KMS-11 (cell line): ENCODE measurements at regions not wholly inside any gene's neighbourhood (a gene's known extent, or its start where the extent isn't known, plus 50 kb on each side); places are given as distances from the start of the nearest gene placed in this dataset.

Experiments
- H2AFZ ChIP-seq: fragments of 200-600 bp; sonication (generic); 2 replicates; pipeline ENCODE4 v1.6.1; 2016; ENCODE audit warnings: antibody characterized with exemption, mixed run types, low read depth
- H3K27ac ChIP-seq: fragments of 200-600 bp; sonication (generic); 2 replicates; pipeline ENCODE4 v1.6.1; 2016; ENCODE audit warnings: mild to moderate bottlenecking, mixed run types
- H3K27me3 ChIP-seq: fragments of 200-600 bp; sonication (generic); 2 replicates; pipeline ENCODE4 v1.6.1; 2017; ENCODE audit warnings: mild to moderate bottlenecking, low read depth, mixed run types, moderate library complexity; ENCODE audit not compliant: insufficient read depth
- H3K36me3 ChIP-seq: fragments of 200-600 bp; sonication (generic); 2 replicates; pipeline ENCODE4 v1.6.1; 2017; ENCODE audit warnings: mild to moderate bottlenecking, mixed run types; ENCODE audit not compliant: insufficient read depth
- H3K4me1 ChIP-seq: fragments of 200-600 bp; sonication (generic); 2 replicates; pipeline ENCODE4 v1.6.1; 2016; ENCODE audit warnings: mild to moderate bottlenecking, low read depth, mixed run types; ENCODE audit not compliant: poor library complexity, severe bottlenecking
- H3K4me2 ChIP-seq: fragments of 200-600 bp; sonication (generic); 2 replicates; pipeline ENCODE4 v1.7.0; 2016; ENCODE audit warnings: mild to moderate bottlenecking, mixed run types
- H3K4me3 ChIP-seq: fragments of 200-600 bp; sonication (generic); IDR thresholded peaks from 2 replicates; pipeline ENCODE4 v1.6.1; 2017; ENCODE audit warnings: low read depth, low read length, mixed read lengths; ENCODE audit not compliant: insufficient read depth
- H3K79me2 ChIP-seq: fragments of 200-600 bp; sonication (generic); 2 replicates; pipeline ENCODE4 v1.6.1; 2016; ENCODE audit warnings: low read depth, mixed run types; ENCODE audit not compliant: insufficient read depth
- H3K9ac ChIP-seq: fragments of 200-600 bp; sonication (generic); 2 replicates; pipeline ENCODE4 v1.6.1; 2016; ENCODE audit warnings: mild to moderate bottlenecking, mixed run types
- H4K20me1 ChIP-seq: fragments of 200-600 bp; sonication (generic); 2 replicates; pipeline ENCODE4 v1.6.1; 2016; ENCODE audit warnings: mild to moderate bottlenecking, mixed run types; ENCODE audit not compliant: insufficient read depth
- TF ChIP-seq, protein P1 (sequence below): fragments of 200-600 bp; sonication (generic); conservative IDR thresholded peaks from 2 replicates; pipeline ENCODE4 v1.6.1; 2017; ENCODE audit warnings: low read depth, mild to moderate bottlenecking, antibody characterized with exemption, low read length, moderate library complexity, mixed read lengths

DNA sequence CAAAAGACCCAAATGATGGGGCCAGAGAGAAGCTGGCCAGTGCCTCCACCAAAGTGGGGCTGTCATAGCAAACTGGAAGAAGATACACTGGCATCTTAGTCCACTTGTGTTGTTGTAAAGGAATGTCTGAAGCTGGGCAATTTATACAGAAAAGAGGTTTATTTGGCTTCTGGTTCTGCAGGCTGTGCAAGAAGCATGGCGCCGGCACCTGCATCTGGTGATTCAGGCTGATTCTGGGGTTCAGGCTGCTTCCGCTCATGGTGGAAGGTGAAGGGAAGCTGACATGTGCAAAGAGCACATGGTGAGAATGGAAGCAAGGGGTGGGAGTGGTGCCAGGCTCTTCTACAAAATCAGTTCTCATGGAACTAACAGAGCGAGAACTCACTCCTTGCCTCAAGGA, 135.9 kb upstream of the TWIST2 start:
- no peaks in the 10 kb centered on the region for H3K4me1 ChIP-seq
- H3K4me2 ChIP-seq: no peak overlapping the region
- no peaks in the 10 kb centered on the region for H4K20me1 ChIP-seq
- no peaks in the 10 kb centered on the region for H3K36me3 ChIP-seq
- no peaks in the 10 kb centered on the region for H3K27me3 ChIP-seq
- H3K4me3 ChIP-seq: no peak overlapping the region
- H3K27ac ChIP-seq: no peak overlapping the region
- H3K9ac ChIP-seq: no peak overlapping the region
- H2AFZ ChIP-seq: no peak overlapping the region
- no peaks in the 10 kb centered on the region for H3K79me2 ChIP-seq
- TF ChIP-seq, protein P1, sequence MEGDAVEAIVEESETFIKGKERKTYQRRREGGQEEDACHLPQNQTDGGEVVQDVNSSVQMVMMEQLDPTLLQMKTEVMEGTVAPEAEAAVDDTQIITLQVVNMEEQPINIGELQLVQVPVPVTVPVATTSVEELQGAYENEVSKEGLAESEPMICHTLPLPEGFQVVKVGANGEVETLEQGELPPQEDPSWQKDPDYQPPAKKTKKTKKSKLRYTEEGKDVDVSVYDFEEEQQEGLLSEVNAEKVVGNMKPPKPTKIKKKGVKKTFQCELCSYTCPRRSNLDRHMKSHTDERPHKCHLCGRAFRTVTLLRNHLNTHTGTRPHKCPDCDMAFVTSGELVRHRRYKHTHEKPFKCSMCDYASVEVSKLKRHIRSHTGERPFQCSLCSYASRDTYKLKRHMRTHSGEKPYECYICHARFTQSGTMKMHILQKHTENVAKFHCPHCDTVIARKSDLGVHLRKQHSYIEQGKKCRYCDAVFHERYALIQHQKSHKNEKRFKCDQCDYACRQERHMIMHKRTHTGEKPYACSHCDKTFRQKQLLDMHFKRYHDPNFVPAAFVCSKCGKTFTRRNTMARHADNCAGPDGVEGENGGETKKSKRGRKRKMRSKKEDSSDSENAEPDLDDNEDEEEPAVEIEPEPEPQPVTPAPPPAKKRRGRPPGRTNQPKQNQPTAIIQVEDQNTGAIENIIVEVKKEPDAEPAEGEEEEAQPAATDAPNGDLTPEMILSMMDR: no peak

DNA sequence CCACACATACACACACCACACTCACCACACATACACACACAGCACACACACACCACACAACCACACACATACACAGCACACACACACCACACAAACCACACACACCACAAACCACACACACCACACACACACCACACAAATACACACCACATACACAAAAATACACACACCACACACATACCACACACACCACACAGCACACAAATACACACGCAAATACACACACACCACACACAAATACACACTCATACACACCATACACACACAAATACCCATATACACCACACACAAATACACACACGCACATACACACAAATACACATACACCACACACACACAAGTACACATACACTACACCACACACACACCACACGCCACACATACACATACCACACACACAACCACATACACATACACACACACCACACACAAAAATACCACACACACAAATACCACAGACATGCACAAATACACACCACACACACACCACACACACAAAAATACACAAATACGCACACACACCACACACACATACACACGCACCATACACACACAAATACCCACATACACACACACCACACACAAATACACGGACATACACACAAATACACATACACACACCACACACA, 134.6 kb upstream of the TWIST2 start:
- Histone ChIP-seq H3K79me2 (no peaks in the 10 kb centered on the region), H2AFZ (no peak overlapping the region), H3K36me3 (no peaks in the 10 kb centered on the region), H4K20me1 (no peaks in the 10 kb centered on the region), H3K27me3 (no peaks in the 10 kb centered on the region), H3K4me3 (no peak overlapping the region), H3K9ac (no peak overlapping the region), H3K4me2 (no peak overlapping the region), H3K4me1 (no peaks in the 10 kb centered on the region), H3K27ac (no peak overlapping the region)
- TF ChIP-seq, protein P1: no peak

DNA sequence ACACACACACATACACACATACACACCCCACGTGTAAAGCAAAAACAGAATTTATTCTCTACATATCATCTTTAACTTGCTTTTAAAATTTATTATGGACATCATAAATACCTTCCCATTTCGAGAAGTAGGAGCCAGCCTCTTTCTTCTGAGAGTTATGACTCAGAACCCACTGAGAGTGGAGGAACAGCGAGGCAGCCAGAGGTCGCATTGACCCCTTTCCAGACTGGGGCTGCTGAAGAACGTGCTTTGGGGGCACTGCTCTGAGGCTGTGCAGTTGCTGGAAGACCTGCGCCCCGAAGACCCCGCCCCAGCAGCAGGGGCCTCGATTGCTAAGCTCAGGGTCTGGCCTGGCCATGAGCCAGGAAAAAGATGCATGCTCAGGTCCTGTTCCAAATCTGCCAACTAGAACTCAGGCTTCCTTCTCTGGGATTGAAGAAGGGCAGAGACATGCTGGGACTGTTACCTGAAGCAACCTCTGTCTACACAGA, 133.8 kb upstream of the TWIST2 start:
- H3K4me3 ChIP-seq: no peak overlapping the region
- H3K4me2 ChIP-seq: no peak overlapping the region
- H3K27ac ChIP-seq: no peak overlapping the region
- TF ChIP-seq, protein P1: no peak
- no peaks in the 10 kb centered on the region for H3K27me3 ChIP-seq
- H3K4me1 ChIP-seq: no peaks in the 10 kb centered on the region
- H3K79me2 ChIP-seq: no peaks in the 10 kb centered on the region
- no peak overlapping the region for H2AFZ ChIP-seq
- H3K36me3 ChIP-seq: no peaks in the 10 kb centered on the region
- H3K9ac ChIP-seq: no peak overlapping the region
- H4K20me1 ChIP-seq: no peaks in the 10 kb centered on the region

DNA sequence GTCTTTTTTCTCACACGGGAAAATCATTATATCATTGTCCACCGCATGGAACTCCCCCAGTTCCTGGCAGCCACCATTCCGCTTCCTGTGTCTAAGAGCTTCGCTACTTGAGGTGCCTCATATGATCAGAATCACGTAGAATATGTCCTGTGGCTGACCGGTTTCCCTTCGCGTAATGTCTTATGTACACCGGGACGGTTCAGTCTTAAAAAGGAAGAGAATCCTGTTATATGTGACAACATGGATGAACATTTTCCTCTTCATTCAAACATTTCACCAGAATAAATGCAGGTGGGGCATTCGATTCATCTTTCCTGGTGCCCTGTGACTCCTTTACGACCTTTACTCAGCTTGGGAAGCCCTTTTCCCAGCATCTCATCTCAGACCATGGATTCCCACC, 131.7 kb upstream of the TWIST2 start:
- H3K79me2 ChIP-seq: no peaks in the 10 kb centered on the region
- H3K9ac ChIP-seq: no peak overlapping the region
- H3K4me2 ChIP-seq: no peak overlapping the region
- H3K36me3 ChIP-seq: no peaks in the 10 kb centered on the region
- no peak overlapping the region for H3K27ac ChIP-seq
- H3K4me1 ChIP-seq: no peaks in the 10 kb centered on the region
- H3K4me3 ChIP-seq: no peak overlapping the region
- no peaks in the 10 kb centered on the region for H4K20me1 ChIP-seq
- no peak overlapping the region for H2AFZ ChIP-seq
- no peaks in the 10 kb centered on the region for H3K27me3 ChIP-seq
- TF ChIP-seq, protein P1: no peak
